ENCODE measurements at regions not wholly inside any gene's neighbourhood (a gene's known extent, or its start where the extent isn't known, plus 50 kb on each side); places are given as distances from the start of the nearest gene placed in this dataset.
A peak's percentile ranks its signal among the peaks of the same experiment; 100 is the strongest.

- Histone ChIP-seq H3K27ac (ENCODE audit: low read depth in 1 of 2, low read length in 1 of 2) (no peak overlapping the region), H3K9ac (ENCODE audit: insufficient read depth in 1 of 2, low read length in 2 of 2) (no peak overlapping the region), H3K36me3 (ENCODE audit: control insufficient read depth in 4 of 4, insufficient read depth in 4 of 4, low read length in 4 of 4) (no peaks in the 10 kb centered on the region), H3K4me1 (ENCODE audit: control insufficient read depth in 5 of 5, insufficient read depth in 5 of 5, low read length in 5 of 5) (peaks cover 0 to 13% (median under 1%) of the 10 kb centered on the region in 5 donors), H3K9me3 (ENCODE audit: control insufficient read depth in 4 of 4, insufficient read depth in 3 of 4, low read length in 3 of 4) (no peaks in the 10 kb centered on the region), H3K27me3 (ENCODE audit: control insufficient read depth in 3 of 3, insufficient read depth in 3 of 3, low read length in 2 of 3) (no peaks in the 10 kb centered on the region), H3K4me3 (no peak overlapping the region)
- no peak for ATAC-seq (ENCODE audit: insufficient read depth, low FRiP score)
- DNase-seq: no peak
- no peak for TF ChIP-seq CTCF (IDR thresholded peaks at IDR 0.05; ENCODE audit: control extremely low read depth, extremely low read depth)
- WGBS, 2 donors: 89 to 95% methylated on average over 4 of the region's 4 CpGs
Observed at GRCh38 chr1:81467383-81467782, 333.4 kb upstream of the ADGRL2 start.

DNA sequence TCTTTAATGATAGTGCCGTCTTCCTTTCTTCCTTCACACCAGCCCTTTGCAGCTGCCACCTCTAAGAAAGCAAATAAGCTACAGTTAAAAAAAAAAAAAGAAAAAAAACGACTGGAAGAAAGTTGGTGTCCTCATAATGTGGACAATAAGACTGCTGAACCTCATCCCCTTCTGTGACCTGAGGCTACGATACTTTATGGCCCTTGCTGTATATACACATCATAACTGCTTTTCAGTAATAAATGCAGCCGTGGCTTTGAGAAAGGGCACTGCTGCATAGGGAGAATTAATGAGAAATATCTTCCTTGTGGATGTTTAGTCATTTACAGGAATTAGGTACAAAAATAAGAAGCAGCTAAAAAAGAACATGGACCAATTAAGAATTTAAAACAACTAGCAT lies 333.8 kb upstream of the ADGRL2 start:
- no peak overlapping the region for H3K9ac ChIP-seq (ENCODE audit: insufficient read depth in 1 of 2, low read length in 2 of 2)
- DNase-seq: no peak
- TF ChIP-seq CTCF (IDR thresholded peaks at IDR 0.05; ENCODE audit: control extremely low read depth, extremely low read depth): no peak
- no peaks in the 10 kb centered on the region for H3K9me3 ChIP-seq (ENCODE audit: control insufficient read depth in 4 of 4, insufficient read depth in 3 of 4, low read length in 3 of 4)
- 70 to 83% methylated on average over 4 of the region's 4 CpGs for WGBS, 2 donors
- no peak overlapping the region for H3K4me3 ChIP-seq
- no peak overlapping the region for H3K27ac ChIP-seq (ENCODE audit: low read depth in 1 of 2, low read length in 1 of 2)
- no peaks in the 10 kb centered on the region for H3K27me3 ChIP-seq (ENCODE audit: control insufficient read depth in 3 of 3, insufficient read depth in 3 of 3, low read length in 2 of 3)
- no peak for ATAC-seq (ENCODE audit: insufficient read depth, low FRiP score)
- peaks cover 0 to 13% (median 5%) of the 10 kb centered on the region in 5 donors for H3K4me1 ChIP-seq (ENCODE audit: control insufficient read depth in 5 of 5, insufficient read depth in 5 of 5, low read length in 5 of 5)
- H3K36me3 ChIP-seq (ENCODE audit: control insufficient read depth in 4 of 4, insufficient read depth in 4 of 4, low read length in 4 of 4): no peaks in the 10 kb centered on the region

DNA sequence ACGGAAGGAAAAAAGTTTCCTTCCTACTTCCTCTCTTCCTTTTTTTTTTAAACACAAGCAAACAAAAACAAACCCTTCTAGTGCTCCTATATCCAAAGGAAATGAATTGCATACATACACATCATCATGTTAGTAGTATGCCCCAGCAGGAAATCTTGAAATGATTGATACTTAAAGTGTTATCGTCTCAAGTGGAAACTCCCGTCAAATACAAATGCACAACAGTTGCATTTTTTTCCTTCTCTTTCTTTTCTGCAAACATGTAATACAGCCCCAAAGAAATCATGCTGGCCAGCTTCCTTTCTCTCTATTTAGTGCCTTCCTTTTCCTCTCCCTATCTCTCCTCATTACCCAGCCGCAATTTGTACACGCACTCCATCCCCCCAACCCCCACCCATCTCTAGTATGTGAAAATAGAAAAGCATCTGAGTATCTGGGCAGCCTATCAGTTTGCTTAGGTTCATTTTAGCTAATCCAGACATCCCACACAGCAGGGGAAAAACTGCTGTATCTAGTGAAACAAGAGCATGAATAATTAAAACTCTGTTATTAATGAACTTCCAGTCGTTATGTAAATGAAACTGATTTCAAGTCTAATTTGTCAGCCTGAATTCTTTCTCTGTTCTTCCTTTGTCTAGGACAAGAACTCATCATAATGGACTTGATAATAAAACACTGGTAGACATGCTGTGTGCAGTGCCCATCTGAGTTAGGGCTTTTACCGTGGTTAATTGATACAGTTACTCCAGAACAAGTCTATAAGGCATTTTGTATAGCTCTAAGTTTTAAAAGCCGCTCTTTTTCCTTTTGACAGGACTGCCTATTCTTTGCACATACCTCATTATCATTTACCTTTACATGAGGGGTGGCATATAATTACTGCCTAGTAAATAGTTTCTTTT lies 336.5 kb upstream of the ADGRL2 start:
- peak; percentile 19 to 64 (median 56) for DNase-seq
- Histone ChIP-seq H3K36me3 (ENCODE audit: control insufficient read depth in 4 of 4, insufficient read depth in 4 of 4, low read length in 4 of 4) (no peaks in the 10 kb centered on the region), H3K4me1 (ENCODE audit: control insufficient read depth in 5 of 5, insufficient read depth in 5 of 5, low read length in 5 of 5) (peaks cover 0 to 13% (median 6%) of the 10 kb centered on the region in 5 donors), H3K4me3 (no peak overlapping the region), H3K9me3 (ENCODE audit: control insufficient read depth in 4 of 4, insufficient read depth in 3 of 4, low read length in 3 of 4) (no peaks in the 10 kb centered on the region), H3K27me3 (ENCODE audit: control insufficient read depth in 3 of 3, insufficient read depth in 3 of 3, low read length in 2 of 3) (no peaks in the 10 kb centered on the region), H3K27ac (ENCODE audit: low read depth in 1 of 2, low read length in 1 of 2) (no peak overlapping the region), H3K9ac (ENCODE audit: insufficient read depth in 1 of 2, low read length in 2 of 2) (peak overlapping the region in 1 of 2 donors; percentile 15)
- no peak for ATAC-seq (ENCODE audit: insufficient read depth, low FRiP score)
- 38 to 40% methylated on average over 8 of the region's 8 CpGs for WGBS, 2 donors
- TF ChIP-seq CTCF (IDR thresholded peaks at IDR 0.05; ENCODE audit: control extremely low read depth, extremely low read depth): no peak

Measured in lung (tissue), 11 donors.